BE2C (cell line): ENCODE measurements at regions not wholly inside any gene's neighbourhood (a gene's known extent, or its start where the extent isn't known, plus 50 kb on each side); places are given as distances from the start of the nearest gene placed in this dataset.

ENCODE experiments used
- DNase-seq: peaks from one replicate; pipeline ENCODE4 v3.0.0-alpha.2; 2020
- H3K27me3 ChIP-seq: fragments of 250-450 bp; sonication (Bioruptor Pico); 2 replicates; pipeline ENCODE4 v1.5.1; 2020; ENCODE audit warnings: mild to moderate bottlenecking
- H3K36me3 ChIP-seq: fragments of 250-450 bp; sonication (Bioruptor Pico); 2 replicates; pipeline ENCODE4 v1.5.1; 2020; ENCODE audit warnings: mild to moderate bottlenecking
- H3K4me1 ChIP-seq: fragments of 250-450 bp; sonication (Bioruptor Pico); 2 replicates; pipeline ENCODE4 v1.5.1; 2020
- H3K4me3 ChIP-seq: 2 replicates; pipeline ENCODE4 v1.5.1; 2011; ENCODE audit warnings: low read depth, low read length
- H3K9me3 ChIP-seq: fragments of 250-450 bp; sonication (Bioruptor Pico); 2 replicates; pipeline ENCODE4 v1.5.1; 2020
- TF ChIP-seq, protein P1 (sequence below): IDR thresholded peaks from 2 replicates; pipeline ENCODE4 v1.5.1; 2012; ENCODE audit warnings: mild to moderate bottlenecking, low read depth, low read length

DNA sequence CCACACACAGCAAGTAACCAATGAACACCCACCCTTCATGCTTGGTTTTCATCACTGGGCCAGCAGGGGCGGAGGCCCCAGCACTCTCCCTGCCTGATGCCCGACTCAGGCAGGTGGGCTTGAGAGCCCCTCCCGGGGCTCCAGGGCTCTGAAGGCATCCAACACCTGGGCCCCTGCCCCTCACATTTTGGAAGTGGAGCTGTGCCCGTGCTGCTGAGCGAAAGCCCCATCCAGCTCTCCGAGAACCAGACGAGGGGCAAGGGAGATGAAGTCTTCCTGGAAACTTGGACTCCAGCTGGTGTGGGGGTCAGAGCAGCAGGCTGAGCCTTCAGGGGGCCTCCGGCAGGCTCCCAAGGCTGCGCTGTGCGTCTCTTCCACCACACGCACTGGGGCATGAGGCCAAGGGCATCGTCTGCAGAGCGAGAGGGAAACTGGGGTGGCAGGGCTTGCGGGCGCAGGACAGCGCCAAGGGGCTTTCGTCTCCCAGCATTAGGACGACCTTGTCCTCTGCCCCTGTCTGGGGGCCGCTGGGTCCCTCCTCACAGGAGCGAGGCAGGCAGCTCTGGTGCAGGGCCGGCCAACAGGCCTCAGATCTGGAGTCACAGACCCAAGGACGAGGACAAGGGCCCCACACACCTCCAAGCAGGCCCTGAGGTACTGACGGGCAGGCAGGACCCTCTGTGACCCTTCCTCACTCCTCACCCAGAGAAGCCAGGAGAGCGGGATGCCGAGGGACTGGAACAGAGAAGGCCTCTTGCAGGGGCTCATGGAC is 108.3 kb upstream of the FAM20C start:
- no peak overlapping the region for H3K4me3 ChIP-seq
- no peaks in the 10 kb centered on the region for H3K27me3 ChIP-seq
- no peaks in the 10 kb centered on the region for H3K9me3 ChIP-seq
- no peak for DNase-seq
- TF ChIP-seq, protein P1, sequence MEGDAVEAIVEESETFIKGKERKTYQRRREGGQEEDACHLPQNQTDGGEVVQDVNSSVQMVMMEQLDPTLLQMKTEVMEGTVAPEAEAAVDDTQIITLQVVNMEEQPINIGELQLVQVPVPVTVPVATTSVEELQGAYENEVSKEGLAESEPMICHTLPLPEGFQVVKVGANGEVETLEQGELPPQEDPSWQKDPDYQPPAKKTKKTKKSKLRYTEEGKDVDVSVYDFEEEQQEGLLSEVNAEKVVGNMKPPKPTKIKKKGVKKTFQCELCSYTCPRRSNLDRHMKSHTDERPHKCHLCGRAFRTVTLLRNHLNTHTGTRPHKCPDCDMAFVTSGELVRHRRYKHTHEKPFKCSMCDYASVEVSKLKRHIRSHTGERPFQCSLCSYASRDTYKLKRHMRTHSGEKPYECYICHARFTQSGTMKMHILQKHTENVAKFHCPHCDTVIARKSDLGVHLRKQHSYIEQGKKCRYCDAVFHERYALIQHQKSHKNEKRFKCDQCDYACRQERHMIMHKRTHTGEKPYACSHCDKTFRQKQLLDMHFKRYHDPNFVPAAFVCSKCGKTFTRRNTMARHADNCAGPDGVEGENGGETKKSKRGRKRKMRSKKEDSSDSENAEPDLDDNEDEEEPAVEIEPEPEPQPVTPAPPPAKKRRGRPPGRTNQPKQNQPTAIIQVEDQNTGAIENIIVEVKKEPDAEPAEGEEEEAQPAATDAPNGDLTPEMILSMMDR = no peak
- H3K4me1 ChIP-seq = no peaks in the 10 kb centered on the region
- no peaks in the 10 kb centered on the region for H3K36me3 ChIP-seq

DNA sequence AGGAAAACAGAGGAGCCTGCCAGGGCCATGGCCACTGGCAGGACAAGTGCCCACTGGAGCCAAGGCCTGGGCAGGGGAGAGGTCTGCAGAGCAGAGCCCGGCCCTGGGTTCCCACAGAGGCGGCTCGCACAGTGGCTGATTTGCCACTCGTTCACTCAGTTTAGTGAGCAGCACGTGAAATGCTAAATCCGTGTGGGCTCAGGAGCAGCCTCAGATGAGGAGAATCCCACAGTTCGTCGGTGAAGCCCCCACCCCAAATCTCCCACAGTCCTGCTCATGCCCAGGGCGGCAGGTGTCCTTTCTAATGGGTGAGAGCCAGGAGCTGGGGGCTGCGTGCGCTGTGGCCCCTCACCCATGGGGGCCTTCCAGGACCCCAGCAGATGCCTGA is 107.7 kb upstream of the FAM20C start:
- no peaks in the 10 kb centered on the region for H3K9me3 ChIP-seq
- no peaks in the 10 kb centered on the region for H3K36me3 ChIP-seq
- no peaks in the 10 kb centered on the region for H3K4me1 ChIP-seq
- H3K4me3 ChIP-seq = no peak overlapping the region
- DNase-seq = no peak
- TF ChIP-seq, protein P1 = no peak
- no peaks in the 10 kb centered on the region for H3K27me3 ChIP-seq

DNA sequence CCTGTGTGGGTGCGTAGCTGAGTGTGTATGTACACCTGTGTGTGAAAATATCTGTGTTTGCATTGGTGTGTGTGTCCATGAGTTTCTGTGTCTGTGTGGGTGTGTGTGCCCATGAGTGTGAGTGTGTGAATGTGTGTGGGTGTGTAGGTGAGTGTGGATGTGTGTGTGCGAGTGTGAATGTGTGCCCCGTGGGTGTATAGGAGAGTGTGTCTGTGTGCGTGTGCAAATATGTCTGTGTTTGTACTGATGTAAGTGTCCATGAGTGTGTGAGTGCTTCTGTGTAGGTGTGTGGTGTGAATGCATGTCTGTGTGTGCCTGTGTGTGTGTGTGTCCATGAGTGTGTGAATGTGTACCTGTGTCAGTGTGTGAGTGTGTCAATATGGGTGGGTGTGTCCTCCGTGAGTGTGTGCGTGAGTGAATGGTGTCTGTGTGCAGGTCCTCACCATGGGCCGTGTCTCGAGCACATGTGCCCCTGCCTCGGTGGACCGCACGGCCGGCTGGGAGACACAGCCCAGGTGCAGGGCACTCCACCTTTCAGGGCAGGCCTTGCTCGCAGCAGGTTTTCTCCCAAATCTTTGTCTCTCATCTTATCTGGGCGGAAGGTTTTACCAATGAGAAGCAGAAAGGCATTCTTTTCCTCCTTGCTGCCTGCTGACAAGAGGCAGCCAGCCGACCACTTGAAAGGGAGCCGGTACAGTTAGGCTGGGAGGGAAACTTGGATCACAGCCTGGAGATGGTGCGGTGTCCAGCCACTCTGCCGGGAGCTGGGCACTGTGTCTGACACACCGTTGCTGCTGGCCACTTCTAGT is 107.1 kb upstream of the FAM20C start:
- H3K27me3 ChIP-seq = no peaks in the 10 kb centered on the region
- no peak for DNase-seq
- H3K4me3 ChIP-seq = no peak overlapping the region
- H3K36me3 ChIP-seq = no peaks in the 10 kb centered on the region
- H3K9me3 ChIP-seq = no peaks in the 10 kb centered on the region
- TF ChIP-seq, protein P1 = no peak
- no peaks in the 10 kb centered on the region for H3K4me1 ChIP-seq

DNA sequence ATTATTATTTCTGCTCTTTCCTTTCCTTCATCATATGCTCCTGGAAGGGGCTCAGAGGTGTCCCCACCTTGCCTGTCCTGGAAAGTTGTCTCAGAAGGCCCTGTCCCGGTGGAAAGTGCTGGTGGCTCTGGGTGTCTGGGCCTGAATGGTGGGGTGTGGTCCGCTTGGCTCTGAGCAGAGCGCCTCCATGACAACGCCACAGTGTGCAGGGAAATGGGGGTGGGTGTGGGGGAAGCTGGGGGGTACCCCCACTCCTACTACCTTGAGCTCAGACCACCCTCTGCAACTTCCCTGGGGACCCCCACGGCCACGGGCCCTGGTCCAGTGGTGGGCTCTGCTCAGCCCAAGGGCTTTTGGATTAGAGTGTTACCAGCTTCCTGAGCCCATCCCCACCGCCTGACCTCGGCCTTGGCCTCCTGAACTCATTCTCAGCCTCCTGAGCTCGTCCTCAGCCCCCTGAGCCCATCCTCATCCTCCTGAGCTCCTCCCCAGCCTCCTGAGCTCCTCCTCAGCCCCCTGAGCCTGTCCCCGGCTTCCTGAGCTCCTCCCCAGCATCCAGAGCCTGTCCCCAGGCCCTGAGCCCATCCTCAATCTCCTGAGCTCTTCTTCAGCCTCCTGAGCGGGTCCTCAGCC is 106.4 kb upstream of the FAM20C start:
- 0 out of 2 replicates have a peak, but pooled peaks cover 2% of the 10 kb centered on the region for H3K9me3 ChIP-seq
- H3K36me3 ChIP-seq = no peaks in the 10 kb centered on the region
- no peaks in the 10 kb centered on the region for H3K27me3 ChIP-seq
- no peak for DNase-seq
- no peak overlapping the region for H3K4me3 ChIP-seq
- TF ChIP-seq, protein P1 = no peak
- H3K4me1 ChIP-seq = no peaks in the 10 kb centered on the region

DNA sequence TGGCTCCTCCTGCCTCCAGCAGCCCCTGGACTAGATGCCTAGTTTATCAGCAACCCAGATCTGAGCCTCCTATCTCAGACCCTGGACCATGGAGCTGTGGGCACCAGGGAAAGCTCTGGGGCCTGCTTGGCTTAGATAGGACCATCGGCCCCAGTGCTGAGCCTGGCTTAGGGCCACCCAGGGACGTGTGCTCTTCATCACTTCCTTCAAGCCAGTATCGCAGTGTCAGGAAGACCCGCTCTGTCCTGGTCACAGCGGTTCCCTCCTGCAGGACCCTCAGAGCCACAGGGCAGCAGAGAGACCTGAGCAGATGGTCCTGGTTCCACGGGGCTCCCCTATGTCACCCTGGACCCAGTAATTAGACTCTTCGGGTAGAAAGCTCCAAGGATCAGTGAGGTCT is 105.7 kb upstream of the FAM20C start:
- Histone ChIP-seq H3K4me1 (no peaks in the 10 kb centered on the region), H3K36me3 (no peaks in the 10 kb centered on the region), H3K4me3 (no peak overlapping the region), H3K9me3 (0 out of 2 replicates have a peak, but pooled peaks cover 2% of the 10 kb centered on the region), H3K27me3 (no peaks in the 10 kb centered on the region)
- no peak for DNase-seq
- TF ChIP-seq, protein P1 = no peak

DNA sequence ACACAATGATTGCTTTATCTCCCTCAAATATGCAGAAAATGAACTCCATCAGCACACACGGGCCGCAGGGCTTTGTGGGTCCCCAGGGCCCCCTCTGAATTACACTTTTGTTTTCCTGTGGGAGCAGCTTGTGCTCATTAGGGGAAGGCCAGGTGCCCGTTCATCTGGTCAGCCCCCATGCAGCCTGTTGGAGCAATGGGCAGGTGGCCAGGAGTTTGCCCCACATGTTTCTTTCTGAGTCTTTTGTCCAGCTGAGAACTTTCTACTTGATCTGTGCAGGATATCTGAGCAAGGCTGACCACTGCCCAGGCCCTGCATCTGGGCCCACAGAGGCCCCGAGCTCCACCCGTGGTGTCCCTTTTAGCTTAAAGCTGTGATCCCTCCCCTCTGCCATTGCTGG is 105.3 kb upstream of the FAM20C start:
- DNase-seq = no peak
- Histone ChIP-seq H3K36me3 (no peaks in the 10 kb centered on the region), H3K9me3 (0 out of 2 replicates have a peak, but pooled peaks cover 2% of the 10 kb centered on the region), H3K4me3 (no peak overlapping the region), H3K4me1 (no peaks in the 10 kb centered on the region), H3K27me3 (no peaks in the 10 kb centered on the region)
- TF ChIP-seq, protein P1 = no peak
